ENCODE measurements at regions not wholly inside any gene's neighbourhood (a gene's known extent, or its start where the extent isn't known, plus 50 kb on each side); places are given as distances from the start of the nearest gene placed in this dataset.
"Not testable (repeated sequence)": the region's sequence is repeated elsewhere in the genome, so short reads cannot be mapped to it uniquely, and the experiment has no call there.

GRCh38 chr2:240191001-240191400 lies 50.5 kb upstream of the OTOS start:
- no peak for DNase-seq (ENCODE audit: low read depth in 2 of 2)

DNA sequence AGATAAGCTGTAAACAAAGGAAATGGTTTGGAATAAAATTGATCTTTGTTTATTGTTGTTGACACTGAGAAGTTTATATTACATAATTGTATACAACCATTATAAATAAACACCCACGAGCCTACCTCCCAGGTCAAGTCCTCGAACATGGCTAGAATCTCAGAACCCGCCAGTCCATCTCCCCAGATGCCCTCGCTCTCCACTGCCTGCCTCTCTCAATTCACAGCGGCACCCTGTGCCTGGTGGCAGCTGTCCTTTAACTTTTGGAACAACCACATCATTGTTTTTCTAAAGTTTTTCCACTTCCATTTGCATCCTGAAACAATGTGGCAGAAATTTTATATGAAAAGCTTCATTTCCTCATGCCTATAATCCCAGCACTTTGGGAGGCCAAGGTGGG lies 52.2 kb upstream of the OTOS start:
- DNase-seq (ENCODE audit: low read depth in 2 of 2): no peak

- not testable (repeated sequence) for DNase-seq (ENCODE audit: low read depth in 2 of 2)
These were observed 53.9 kb upstream of the OTOS start for GRCh38 chr2:240194341-240194762.

DNA sequence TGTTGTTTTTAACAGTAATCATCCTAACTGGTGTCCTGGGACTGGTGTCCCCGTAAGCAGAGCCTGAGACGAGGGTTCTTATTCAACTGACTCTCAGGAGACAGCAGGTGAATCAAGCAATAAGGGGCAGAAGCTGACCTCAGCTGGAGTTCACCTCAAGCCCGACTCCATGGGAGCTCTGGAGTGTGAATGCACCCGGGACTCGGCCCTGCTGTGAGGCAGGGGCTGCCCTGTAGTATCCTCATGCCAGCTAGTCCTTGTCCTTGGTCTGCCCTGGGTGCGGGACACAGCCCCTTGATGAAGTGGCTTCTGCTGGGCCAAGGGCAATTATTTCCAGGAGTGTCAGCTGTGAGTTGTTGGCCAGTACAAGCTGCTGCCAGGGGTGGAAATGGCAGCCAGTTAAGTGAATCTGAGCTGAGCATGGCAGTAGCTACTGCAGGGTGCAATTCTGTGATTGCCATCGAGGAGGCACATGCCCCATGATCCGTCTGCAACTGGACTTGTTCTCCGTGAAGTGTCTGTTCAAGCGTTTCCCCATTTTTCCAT lies 54.9 kb upstream of the OTOS start:
- no peak for DNase-seq (ENCODE audit: low read depth in 2 of 2)

DNA sequence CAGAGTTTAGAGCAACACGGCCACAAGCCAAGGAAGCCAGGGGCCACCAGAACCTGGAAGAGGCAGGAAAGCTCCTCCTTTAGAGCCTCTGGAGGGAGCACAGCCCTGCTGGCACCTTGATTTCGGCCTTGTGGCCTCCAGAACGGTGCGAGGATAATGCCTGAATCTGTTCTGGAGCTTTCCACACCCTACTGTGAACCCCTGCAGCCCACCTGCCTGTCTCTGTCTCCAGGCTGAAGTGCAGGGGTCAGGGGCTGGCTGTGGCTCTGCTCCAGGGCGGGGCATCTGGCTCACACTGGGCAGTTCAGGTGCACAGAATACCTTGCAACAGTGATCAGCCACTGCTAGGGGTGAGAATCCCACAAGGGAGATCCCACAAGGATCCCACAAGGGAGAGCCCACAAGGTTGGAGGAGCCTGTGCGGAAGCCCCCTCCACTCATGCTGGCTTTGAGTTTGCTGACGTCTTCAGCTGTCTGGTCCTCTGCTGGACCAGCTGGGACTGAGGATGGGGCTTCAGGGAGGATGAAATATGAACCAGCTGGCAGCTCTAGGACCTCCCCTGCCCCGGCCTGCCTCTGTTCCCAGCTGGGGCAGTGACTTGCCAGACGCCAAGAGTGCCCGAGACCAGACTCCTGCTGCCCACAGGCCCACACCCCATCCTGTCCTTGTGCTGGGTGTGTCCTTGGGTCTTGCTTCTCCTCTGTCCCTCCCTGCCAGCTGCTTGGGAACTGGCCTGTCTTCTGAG lies 56.4 kb upstream of the OTOS start:
- DNase-seq (ENCODE audit: low read depth in 2 of 2): no peak

- no peak for DNase-seq (ENCODE audit: low read depth in 2 of 2)
These were observed 57.1 kb upstream of the OTOS start for GRCh38 chr2:240197462-240198139.

- no peak for DNase-seq (ENCODE audit: low read depth in 2 of 2)
These were observed 57.8 kb upstream of the OTOS start for GRCh38 chr2:240198226-240198625.

GRCh38 chr2:240199133-240199870 lies 58.8 kb upstream of the OTOS start:
- no peak for DNase-seq (ENCODE audit: low read depth in 2 of 2)

DNA sequence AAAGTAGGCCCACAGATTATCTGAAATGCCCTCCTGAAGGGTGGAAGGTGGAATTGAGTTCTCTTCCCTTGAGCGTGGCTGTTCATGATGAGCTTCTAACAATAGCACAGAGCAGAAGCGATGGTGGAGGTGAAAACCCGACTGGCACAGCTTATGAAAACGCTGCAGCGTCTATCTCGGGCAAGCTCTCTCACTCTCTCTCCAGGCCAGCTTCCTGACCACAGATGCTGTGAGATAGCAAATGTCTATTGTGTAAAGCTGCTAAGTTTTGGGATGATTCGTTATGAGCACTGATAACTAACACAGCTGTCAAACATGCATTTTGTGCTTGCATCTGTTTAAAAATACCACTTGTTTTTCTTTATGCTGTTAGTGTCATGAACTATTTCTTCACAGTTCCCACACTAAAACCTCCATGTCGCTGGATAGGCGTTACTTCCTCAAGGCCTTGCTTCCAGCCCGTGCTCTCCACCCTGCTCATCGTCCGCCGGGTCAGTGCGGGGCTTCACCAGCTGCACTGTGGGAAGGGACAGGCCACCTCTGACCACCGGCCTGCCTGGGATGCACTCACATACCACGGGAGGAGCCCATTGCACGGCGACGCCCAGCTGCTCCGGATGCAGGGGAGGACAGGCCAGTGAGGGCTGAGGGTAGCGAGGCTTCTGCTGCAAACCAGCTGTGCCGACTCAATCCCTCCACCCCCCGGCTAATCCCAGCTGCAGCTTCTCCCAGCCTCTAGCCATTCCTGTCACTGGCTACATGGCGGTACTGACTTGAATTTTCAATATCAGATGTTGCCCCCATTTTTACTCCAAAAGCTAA lies 60.0 kb upstream of the OTOS start:
- no peak for DNase-seq (ENCODE audit: low read depth in 2 of 2)

DNA sequence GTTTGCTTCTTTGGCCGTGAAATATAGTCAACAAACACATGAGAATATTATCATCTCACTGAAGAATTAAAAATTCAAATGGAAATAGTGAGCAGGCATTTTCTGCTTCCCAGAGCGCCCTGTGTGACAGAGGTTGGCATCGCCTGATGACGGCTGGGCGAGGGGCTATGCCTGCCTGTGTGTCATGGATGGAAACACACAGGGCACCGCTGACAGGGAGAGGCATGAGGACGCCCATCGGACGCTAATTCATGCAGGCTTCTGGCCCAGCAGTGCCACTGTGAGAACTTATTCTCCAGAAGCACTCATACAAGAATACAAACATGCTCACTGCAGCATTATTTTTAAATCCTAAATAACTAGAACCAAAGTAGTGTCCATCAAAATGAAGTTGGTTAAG lies 61.4 kb upstream of the OTOS start:
- no peak for DNase-seq (ENCODE audit: low read depth in 2 of 2)

GRCh38 chr2:240202586-240202985 lies 62.1 kb upstream of the OTOS start:
- DNase-seq (ENCODE audit: low read depth in 2 of 2): no peak

GRCh38 chr2:240203031-240203787 lies 62.8 kb upstream of the OTOS start:
- no peak for DNase-seq (ENCODE audit: low read depth in 2 of 2)

DNA sequence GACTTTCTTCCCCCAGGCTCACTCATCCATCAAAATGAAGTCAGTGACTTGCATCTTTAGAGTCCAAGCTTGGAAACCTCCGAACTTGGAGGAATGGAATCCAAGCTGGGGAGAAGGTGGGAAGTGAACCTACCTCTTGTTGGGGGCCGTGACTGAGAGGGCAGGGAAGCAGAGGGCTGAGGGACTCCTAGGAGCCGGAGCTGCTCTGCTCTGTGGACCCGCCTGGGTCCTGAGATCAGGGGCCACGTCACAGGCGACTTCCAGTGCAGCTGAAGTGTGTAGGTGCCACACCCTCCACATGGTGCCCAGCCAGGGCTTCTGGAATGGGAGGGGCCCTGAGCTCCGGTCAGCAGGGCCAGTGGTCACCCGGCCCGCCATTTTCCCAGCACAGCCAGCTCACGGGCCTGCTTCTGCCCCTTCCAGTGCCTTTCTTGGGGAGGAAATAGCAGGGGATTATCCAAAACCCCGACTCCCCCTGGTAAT lies 63.4 kb upstream of the OTOS start:
- no peak for DNase-seq (ENCODE audit: low read depth in 2 of 2)

DNA sequence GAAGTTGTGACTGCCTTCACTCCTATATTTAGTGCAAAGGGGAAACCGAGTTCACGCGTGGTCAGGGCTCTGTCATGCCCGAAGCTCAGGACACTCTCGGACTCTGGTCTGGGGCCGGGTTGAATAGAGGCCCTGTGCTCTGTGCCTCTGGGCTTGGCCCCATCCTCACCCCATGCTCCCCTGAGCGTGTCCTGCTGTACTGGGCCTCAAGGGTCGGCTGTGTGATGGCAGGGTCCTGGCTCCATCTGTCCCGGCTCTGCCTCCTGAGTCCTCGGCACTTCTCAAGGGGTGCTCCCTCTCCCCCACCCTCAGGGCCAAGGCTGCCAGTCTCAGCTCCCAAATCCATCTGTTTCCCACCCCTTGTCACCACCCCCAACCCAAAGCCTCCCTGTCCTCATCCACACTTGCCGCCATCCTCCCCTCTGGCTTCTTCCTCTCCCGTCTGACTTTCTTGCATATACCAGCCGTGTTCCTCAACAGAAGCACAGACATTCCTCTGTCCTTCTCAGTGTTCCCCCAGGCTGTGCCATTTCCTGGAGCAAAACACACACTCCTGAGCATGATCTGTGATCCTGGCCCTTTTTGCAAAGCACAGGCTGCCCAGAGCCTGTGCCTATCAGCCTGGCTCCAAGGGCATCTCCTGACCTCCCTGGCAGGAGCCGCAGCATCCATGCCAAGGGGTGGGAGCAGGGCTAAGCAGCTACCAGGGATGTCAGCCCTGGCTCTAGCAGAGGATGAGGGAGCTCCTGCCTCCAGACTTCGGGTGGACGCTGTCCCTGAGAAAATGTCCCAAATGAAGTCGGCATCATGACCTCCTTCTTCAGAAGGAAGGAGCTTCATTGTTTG lies 64.2 kb upstream of the OTOS start:
- no peak for DNase-seq (ENCODE audit: low read depth in 2 of 2)

- peak; percentile 57 to 69 for DNase-seq (ENCODE audit: low read depth in 2 of 2)
These were observed 64.9 kb upstream of the OTOS start for GRCh38 chr2:240205348-240205747.

DNA sequence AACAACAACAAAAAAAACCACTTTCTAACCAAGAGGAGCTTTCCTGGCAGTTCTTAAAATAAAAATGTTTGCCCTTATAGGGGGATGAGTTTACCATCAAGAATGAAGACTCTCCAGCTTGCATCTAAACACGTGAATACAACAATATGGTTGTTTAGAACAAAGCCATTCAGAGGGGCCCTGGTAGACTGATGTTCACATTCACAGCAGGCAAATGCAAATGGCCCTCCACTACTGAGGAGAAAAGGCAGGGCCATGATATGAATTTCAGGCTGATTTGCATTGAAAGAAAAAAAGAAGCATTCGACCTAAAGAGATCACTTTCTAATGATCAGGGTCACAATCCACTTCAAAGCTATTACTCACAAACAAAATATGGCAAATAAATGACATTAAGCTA lies 65.3 kb upstream of the OTOS start:
- DNase-seq (ENCODE audit: low read depth in 2 of 2): no peak

GRCh38 chr2:240206630-240207029 lies 66.2 kb upstream of the OTOS start:
- DNase-seq (ENCODE audit: low read depth in 2 of 2): no peak

DNA sequence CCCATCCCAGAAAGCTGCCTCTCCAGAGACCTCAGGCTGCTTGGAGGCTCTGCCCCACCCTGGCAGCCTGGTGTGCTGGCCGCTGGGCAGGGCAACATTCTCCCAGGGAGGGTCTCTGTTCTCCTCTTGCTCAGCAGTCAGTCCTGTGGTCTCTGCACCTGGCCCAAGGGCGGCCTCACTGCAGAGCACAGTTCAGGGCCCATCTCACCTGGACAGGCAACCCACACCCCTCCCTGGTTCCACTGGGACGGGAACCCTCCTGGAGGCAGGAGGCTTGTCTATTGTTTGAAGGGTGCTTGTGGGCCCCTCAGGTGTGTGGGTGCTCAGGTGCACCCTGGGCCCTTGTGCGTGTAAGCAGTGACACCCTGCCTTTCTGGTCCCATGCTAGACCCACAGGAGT lies 67.2 kb upstream of the OTOS start:
- DNase-seq (ENCODE audit: low read depth in 2 of 2): no peak

DNA sequence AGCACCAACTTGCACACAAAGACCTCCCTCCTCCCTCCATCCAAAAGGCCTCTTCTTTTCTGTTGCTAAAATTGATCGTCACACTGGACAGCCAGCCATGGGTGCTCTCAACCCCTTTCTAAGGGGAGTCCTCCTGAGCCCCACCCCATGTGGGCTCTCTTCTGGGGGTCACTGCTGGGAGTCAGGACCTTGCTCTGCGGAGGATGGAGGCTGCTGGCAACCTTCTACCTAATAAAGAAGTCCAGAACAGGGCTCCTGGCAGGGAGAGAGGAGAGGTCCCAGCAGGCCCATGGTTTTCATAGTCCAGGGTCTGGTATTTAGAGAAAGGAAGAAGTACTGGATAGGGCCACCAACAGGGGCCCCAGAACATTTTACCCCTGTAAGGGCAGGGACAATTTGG lies 67.6 kb upstream of the OTOS start:
- no peak for DNase-seq (ENCODE audit: low read depth in 2 of 2)
